ENCODE measurements at regions not wholly inside any gene's neighbourhood (a gene's known extent, or its start where the extent isn't known, plus 50 kb on each side); places are given as distances from the start of the nearest gene placed in this dataset.

GRCh38 chr3:5437783-5438323 lies 250.3 kb downstream of the EDEM1 start:
- TF ChIP-seq CTCF (IDR thresholded peaks at IDR 0.05 in 8 of 11, conservative IDR thresholded peaks at IDR 0.05 in 3 of 11) (no peak), POLR2A (IDR thresholded peaks at IDR 0.05) (no peak), POLR2AphosphoS5 (IDR thresholded peaks at IDR 0.05) (no peak)
- Histone ChIP-seq H3K9me3 (no peaks in the 10 kb centered on the region), H3K27me3 (replicated peaks in 1 of 7) (no peaks in the 10 kb centered on the region), H3K4me3 (no peak overlapping the region), H3K4me1 (peaks cover 0 to 4% (median 0%) of the 10 kb centered on the region in 6 donors), H3K36me3 (no peaks in the 10 kb centered on the region), H3K27ac (no peak overlapping the region)
- 31 to 46% (median 39%) methylated on average over 3 of the region's 3 CpGs for WGBS, 5 donors
- no peak for DNase-seq
- intact Hi-C loops (cut with DNase I; ENCODE audit: low total_unique reads), result no loop called here

GRCh38 chr3:5441401-5441800 lies 253.9 kb downstream of the EDEM1 start:
- H3K36me3 ChIP-seq, result no peaks in the 10 kb centered on the region
- intact Hi-C loops (cut with DNase I; ENCODE audit: low total_unique reads), result no loop called here
- no peaks in the 10 kb centered on the region for H3K4me1 ChIP-seq
- no peak overlapping the region for H3K27ac ChIP-seq
- TF ChIP-seq POLR2AphosphoS5 (IDR thresholded peaks at IDR 0.05), result no peak
- no peak for TF ChIP-seq POLR2A (IDR thresholded peaks at IDR 0.05)
- no peak for TF ChIP-seq CTCF (IDR thresholded peaks at IDR 0.05 in 8 of 11, conservative IDR thresholded peaks at IDR 0.05 in 3 of 11)
- DNase-seq, result no peak
- peaks cover 0 to 11% (median 9%) of the 10 kb centered on the region in 8 donors for H3K9me3 ChIP-seq
- no peak overlapping the region for H3K4me3 ChIP-seq
- no peaks in the 10 kb centered on the region for H3K27me3 ChIP-seq (replicated peaks in 1 of 7)
- WGBS, 5 donors, result 85 to 100% (median 91%) methylated on average over 1 of the region's 1 CpG

- TF ChIP-seq CTCF (IDR thresholded peaks at IDR 0.05 in 8 of 11, conservative IDR thresholded peaks at IDR 0.05 in 3 of 11) (no peak), POLR2AphosphoS5 (IDR thresholded peaks at IDR 0.05) (no peak), POLR2A (IDR thresholded peaks at IDR 0.05) (no peak)
Observed at GRCh38 chr3:5442106-5442785, 254.7 kb downstream of the EDEM1 start.

GRCh38 chr3:5442786-5443138 lies 255.3 kb downstream of the EDEM1 start:
- H3K27ac ChIP-seq, result no peak overlapping the region
- H3K27me3 ChIP-seq (replicated peaks in 1 of 7), result no peaks in the 10 kb centered on the region
- intact Hi-C loops (cut with DNase I; ENCODE audit: low total_unique reads), result no loop called here
- TF ChIP-seq POLR2A (IDR thresholded peaks at IDR 0.05) (no peak), POLR2AphosphoS5 (IDR thresholded peaks at IDR 0.05) (no peak), CTCF (IDR thresholded peaks at IDR 0.05 in 8 of 11, conservative IDR thresholded peaks at IDR 0.05 in 3 of 11) (no peak)
- no peaks in the 10 kb centered on the region for H3K36me3 ChIP-seq
- no peak overlapping the region for H3K4me3 ChIP-seq
- no peaks in the 10 kb centered on the region for H3K4me1 ChIP-seq
- peaks cover 0 to 11% (median 9%) of the 10 kb centered on the region in 8 donors for H3K9me3 ChIP-seq
- no peak for DNase-seq

More at GRCh38 chr3:5442106-5442785, 254.7 kb downstream of the EDEM1 start:
- DNase-seq, result no peak
- H3K9me3 ChIP-seq, result peaks cover 0 to 11% (median 9%) of the 10 kb centered on the region in 8 donors
- H3K27ac ChIP-seq, result no peak overlapping the region
- no peaks in the 10 kb centered on the region for H3K36me3 ChIP-seq
- 64 to 88% (median 83%) methylated on average over 4 of the region's 4 CpGs for WGBS, 5 donors
- no peak overlapping the region for H3K4me3 ChIP-seq
- no peaks in the 10 kb centered on the region for H3K4me1 ChIP-seq
- intact Hi-C loops (cut with DNase I; ENCODE audit: low total_unique reads), result no loop called here
- no peaks in the 10 kb centered on the region for H3K27me3 ChIP-seq (replicated peaks in 1 of 7)

Measured in spleen (tissue), 11 donors.